HL-60/S4 (cell line): ENCODE measurements at regions not wholly inside any gene's neighbourhood (a gene's known extent, or its start where the extent isn't known, plus 50 kb on each side); places are given as distances from the start of the nearest gene placed in this dataset.
"Not testable (repeated sequence)": the region's sequence is repeated elsewhere in the genome, so short reads cannot be mapped to it uniquely, and the experiment has no call there.

ENCODE experiments used
- in situ Hi-C: fragments of 300-500 bp; cut with MboI; formaldehyde crosslinking; loops from 2 replicates; pipeline ENCODE4 v1.14.3; 2022; ENCODE audit warnings: low sequenced_read_pairs

GRCh38 chr10:123375097-123375496 lies 220.9 kb downstream of the BUB3 start:
- in situ Hi-C loops, result no loop called here

DNA sequence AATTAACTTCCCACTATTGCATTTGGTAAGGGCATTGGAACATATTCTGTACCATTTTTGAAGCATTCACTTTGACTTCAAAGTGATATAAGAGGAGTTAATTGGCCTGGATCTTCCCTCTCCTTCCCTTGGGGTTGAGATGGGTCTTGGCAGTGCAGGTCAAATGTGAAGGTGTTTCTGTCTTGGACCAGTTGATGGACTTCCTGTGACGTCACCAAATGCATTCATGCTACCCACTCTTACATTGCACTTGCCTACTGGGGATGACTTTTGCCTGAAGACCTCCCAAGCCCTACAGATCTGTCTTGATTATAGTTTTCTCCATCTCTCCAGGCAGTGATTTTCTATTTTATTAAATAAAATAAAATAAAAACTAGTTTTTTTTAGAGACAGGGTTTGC lies 221.5 kb downstream of the BUB3 start:
- in situ Hi-C loops, result no loop called here

DNA sequence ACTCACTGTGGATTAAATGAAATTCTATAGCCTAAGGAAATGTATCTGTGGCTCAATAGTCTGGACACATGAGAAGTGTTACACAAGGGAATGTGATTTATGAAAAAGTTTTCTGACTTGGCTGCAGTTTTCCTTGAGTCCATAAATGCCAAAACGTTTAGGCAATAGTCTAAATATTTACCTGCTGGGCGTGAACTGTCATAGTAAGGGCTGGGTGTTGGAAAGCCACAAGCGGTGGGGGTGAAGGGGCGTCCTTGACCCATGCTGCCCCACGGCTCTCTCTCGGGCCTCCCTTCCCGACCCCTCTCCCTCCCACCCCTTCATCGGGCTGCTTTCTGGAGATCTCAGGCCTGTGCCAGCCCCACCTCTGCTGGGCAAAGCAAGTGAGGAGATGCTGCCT lies 223.7 kb downstream of the BUB3 start:
- in situ Hi-C loops, result no loop called here

- in situ Hi-C loops, result no loop called here
These were observed 224.1 kb downstream of the BUB3 start for GRCh38 chr10:123378302-123378701.

DNA sequence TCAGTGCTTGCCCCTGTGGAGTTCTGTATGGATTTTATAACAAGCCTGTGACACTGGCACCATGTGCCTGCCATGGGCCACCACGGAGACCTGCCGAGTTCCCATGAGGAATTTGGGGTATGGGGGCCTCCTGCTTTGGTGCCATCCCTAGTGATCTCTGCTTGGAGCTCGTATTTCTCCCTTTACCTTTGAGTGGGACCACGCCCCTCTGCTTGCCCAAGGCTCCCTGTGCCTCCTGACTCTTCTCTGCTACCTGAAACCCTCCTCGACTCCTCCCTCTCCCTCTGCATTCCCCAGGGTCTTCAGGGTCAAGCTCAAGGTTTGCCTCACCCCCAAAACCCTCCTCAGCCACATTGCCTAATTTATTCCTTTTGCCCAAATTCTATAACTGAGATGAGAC lies 225.0 kb downstream of the BUB3 start:
- in situ Hi-C loops, result no loop called here

- in situ Hi-C loops, result no loop called here
These were observed 226.4 kb downstream of the BUB3 start for GRCh38 chr10:123380491-123381085.

- in situ Hi-C loops, result no loop called here
These were observed 227.0 kb downstream of the BUB3 start for GRCh38 chr10:123381224-123381623.

DNA sequence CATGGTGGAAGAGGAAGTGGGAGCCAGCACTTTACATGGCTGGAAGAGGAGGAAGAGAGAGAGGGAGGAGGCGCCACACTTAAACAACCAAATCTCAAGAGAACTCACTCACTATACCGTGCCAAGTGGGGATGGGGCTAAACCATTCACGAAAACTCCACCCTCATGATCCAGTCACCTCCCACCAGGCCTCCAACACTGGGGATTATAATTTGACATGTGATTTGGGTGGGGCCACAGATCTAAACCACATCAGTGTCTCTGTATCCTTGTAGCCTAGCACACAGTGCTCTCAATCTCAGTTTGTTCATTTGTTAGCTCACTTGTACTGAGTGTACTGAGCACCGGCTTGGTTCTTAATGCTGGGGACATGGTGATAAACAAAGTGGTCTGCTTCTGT lies 228.3 kb downstream of the BUB3 start:
- in situ Hi-C loops, result no loop called here

- in situ Hi-C loops, result no loop called here
These were observed 231.4 kb downstream of the BUB3 start for GRCh38 chr10:123385508-123386080.

DNA sequence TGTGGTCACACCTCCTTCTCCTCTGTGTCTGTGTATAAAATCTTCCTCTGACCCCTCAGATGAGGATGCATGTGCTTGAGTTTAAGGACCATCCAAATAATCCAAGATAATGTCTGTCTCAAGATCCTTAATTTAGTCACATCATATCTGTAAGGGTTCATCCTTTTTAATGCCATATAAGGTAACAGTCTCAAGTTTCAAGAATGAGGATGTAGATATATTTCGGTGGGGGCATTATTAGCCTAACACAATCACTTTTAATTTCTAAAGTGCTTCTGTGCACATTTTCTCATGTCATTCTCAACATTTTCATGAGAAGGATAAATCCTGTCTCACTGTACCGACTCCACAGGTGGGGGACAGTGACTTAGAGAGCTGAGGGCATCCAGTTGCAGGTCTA lies 235.3 kb downstream of the BUB3 start:
- in situ Hi-C loops, result no loop called here

DNA sequence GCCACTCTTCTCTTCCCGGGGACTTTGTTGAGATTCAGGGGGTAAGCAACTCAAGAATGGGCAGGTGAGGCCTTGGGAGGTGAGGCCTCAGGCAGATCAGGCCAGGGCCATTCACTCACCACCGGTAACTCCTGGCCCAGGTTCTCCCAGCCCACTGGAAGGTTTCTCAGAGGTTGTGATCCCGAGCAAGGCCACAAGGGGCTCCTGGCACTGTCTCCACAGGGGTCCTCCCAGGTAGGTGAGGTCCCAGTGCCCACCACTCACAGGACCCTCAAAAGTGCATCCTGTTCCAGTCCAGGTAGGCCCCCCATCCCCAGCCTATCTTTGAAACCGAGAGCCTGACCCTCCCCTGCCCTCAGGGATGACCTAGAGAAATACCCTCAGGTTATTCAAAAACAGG lies 236.1 kb downstream of the BUB3 start:
- in situ Hi-C loops, result no loop called here

DNA sequence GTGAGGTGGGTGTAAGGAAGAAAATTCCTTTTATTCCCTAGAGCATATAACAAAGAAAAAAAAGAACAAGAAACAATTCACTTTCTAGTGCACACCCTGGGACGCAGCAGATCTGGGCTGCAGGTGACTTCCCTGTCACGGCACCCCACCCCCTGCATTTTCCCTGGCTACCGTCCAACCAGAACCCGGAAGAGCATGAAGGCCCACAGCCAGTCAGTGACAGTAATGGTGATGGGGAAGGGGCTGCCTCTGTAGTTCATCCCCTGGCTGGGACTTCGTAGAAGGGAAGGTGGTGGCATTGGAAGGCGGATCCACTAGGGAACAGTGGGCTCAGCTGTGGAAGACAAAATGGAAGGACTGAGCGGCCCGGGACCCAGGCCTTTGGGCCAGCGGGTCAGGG lies 236.7 kb downstream of the BUB3 start:
- in situ Hi-C loops, result no loop called here

DNA sequence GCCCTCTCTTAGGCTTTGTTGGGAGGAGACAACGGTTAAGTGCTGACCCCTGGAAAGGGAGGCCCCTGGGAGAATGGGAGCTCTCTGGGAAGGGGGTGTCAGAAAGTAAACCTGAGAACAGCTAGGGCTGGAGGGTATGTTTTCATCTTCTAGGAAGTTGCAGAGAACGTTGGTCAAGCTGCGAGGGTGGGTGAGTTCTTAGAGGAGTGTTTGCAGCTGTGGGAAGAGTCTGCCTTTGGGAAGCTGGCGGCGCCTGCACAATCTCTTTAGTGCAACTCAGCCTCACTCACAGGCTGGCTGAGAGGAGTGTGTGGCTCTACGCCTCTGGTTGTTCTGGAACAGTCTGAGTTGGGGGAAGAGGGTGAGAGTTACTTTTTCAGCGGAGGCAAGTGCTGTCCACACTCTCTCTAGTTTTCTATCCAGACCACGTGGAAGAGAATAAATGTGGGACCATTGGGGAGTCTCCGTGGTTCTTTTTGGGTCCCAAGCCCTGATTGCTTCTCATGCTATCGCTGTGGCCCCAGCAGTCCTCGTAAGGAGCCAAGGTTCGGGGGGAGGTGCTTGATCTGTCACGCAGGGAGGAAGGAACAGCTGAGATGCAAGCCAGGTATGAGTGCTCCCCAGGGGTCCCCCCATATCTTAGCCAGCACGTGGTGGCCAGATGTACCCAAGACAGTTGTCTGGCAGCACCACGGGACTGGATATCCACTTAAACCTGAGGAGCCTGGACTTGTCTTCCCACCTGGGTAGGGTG lies 237.2 kb downstream of the BUB3 start:
- in situ Hi-C loops, result no loop called here

GRCh38 chr10:123392182-123392963 lies 238.2 kb downstream of the BUB3 start:
- in situ Hi-C loops, result no loop called here

GRCh38 chr10:123393170-123393569 lies 239.0 kb downstream of the BUB3 start:
- in situ Hi-C loops, result no loop called here

GRCh38 chr10:123394382-123394781 lies 240.2 kb downstream of the BUB3 start:
- in situ Hi-C loops, result no loop called here

- in situ Hi-C loops, result not testable (repeated sequence)
These were observed 241.0 kb downstream of the BUB3 start for GRCh38 chr10:123395234-123395633.

- in situ Hi-C loops, result no loop called here
These were observed 241.7 kb downstream of the BUB3 start for GRCh38 chr10:123395906-123396305.

GRCh38 chr10:123398180-123398591 lies 244.0 kb downstream of the BUB3 start:
- in situ Hi-C loops, result no loop called here

DNA sequence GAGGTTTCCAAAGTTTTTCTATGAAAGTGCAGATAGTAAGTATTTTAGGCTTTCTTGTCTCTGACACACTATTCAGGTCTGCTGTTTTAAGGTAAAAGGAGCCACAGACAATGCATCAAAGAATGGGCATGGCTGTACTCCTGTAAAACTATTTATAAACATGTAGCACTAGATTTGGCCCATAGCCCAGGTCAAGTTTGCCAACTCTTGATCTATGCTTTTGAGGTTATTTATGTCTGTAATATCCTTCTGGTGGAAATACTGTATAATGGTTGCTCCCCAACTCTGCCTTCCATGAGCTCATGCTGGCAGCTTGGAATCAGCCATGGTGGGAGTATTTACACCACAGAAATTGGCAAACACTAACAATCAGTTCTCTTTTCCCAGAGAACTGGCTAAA lies 244.6 kb downstream of the BUB3 start:
- in situ Hi-C loops, result no loop called here

- in situ Hi-C loops, result no loop called here
These were observed 245.2 kb downstream of the BUB3 start for GRCh38 chr10:123399276-123399839.
